GM18868 (cell line): ENCODE measurements at regions not wholly inside any gene's neighbourhood (a gene's known extent, or its start where the extent isn't known, plus 50 kb on each side); places are given as distances from the start of the nearest gene placed in this dataset.

Experiments
- ATAC-seq: cut with Tn5 transposase; IDR thresholded peaks from one replicate; pipeline ENCODE4 v1.9.1; 2021; ENCODE audit warnings: mild to moderate bottlenecking, moderate library complexity; ENCODE audit not compliant: unreplicated experiment

- ATAC-seq, result no peak
Observed at GRCh38 chr1:234710936-234711724, 101.2 kb upstream of the IRF2BP2 start.

GRCh38 chr1:234710381-234710780 lies 100.4 kb upstream of the IRF2BP2 start:
- no peak for ATAC-seq

- ATAC-seq, result no peak
Observed at GRCh38 chr1:234709473-234710228, 99.7 kb upstream of the IRF2BP2 start.

- no peak for ATAC-seq
Observed at GRCh38 chr1:234708700-234709395, 98.9 kb upstream of the IRF2BP2 start.

- no peak for ATAC-seq
Observed at GRCh38 chr1:234707641-234708040, 97.7 kb upstream of the IRF2BP2 start.

GRCh38 chr1:234706931-234707330 lies 97.0 kb upstream of the IRF2BP2 start:
- no peak for ATAC-seq

GRCh38 chr1:234706199-234706598 lies 96.2 kb upstream of the IRF2BP2 start:
- ATAC-seq, result no peak

- no peak for ATAC-seq
Observed at GRCh38 chr1:234705615-234706014, 95.6 kb upstream of the IRF2BP2 start.

GRCh38 chr1:234704106-234704887 lies 94.3 kb upstream of the IRF2BP2 start:
- no peak for ATAC-seq

- no peak for ATAC-seq
Observed at GRCh38 chr1:234702342-234703000, 92.5 kb upstream of the IRF2BP2 start.

- ATAC-seq, result no peak
Observed at GRCh38 chr1:234701737-234702341, 91.9 kb upstream of the IRF2BP2 start.

- ATAC-seq, result peak; percentile 79
Observed at GRCh38 chr1:234699795-234700665, 90.1 kb upstream of the IRF2BP2 start.

GRCh38 chr1:234698686-234699085 lies 88.7 kb upstream of the IRF2BP2 start:
- ATAC-seq, result no peak

- ATAC-seq, result no peak
Observed at GRCh38 chr1:234697741-234698140, 87.8 kb upstream of the IRF2BP2 start.

GRCh38 chr1:234697015-234697414 lies 87.0 kb upstream of the IRF2BP2 start:
- ATAC-seq, result no peak

- peak; percentile 60 for ATAC-seq
Observed at GRCh38 chr1:234696148-234696576, 86.2 kb upstream of the IRF2BP2 start.

GRCh38 chr1:234694661-234695060 lies 84.7 kb upstream of the IRF2BP2 start:
- ATAC-seq, result no peak

GRCh38 chr1:234692966-234693580 lies 83.1 kb upstream of the IRF2BP2 start:
- ATAC-seq, result no peak
